ENCODE measurements at regions not wholly inside any gene's neighbourhood (a gene's known extent, or its start where the extent isn't known, plus 50 kb on each side); places are given as distances from the start of the nearest gene placed in this dataset.

GRCh38 chr10:131767716-131768115 lies 133.1 kb upstream of the PPP2R2D start:
- H3K27ac Mint-ChIP-seq (ENCODE audit: unreplicated experiment): no peak overlapping the region
- H3K27me3 Mint-ChIP-seq (ENCODE audit: unreplicated experiment): no peaks in the 10 kb centered on the region
- H3K36me3 Mint-ChIP-seq (ENCODE audit: unreplicated experiment): no peaks in the 10 kb centered on the region
- TF ChIP-seq CTCF (IDR thresholded peaks at IDR 0.05): no peak
- no peak for DNase-seq (ENCODE audit: extremely low spot score, unreplicated experiment)
- no peaks in the 10 kb centered on the region for H3K4me1 Mint-ChIP-seq (ENCODE audit: unreplicated experiment)
- no peak overlapping the region for H3K4me3 Mint-ChIP-seq (ENCODE audit: unreplicated experiment)
- H3K9me3 Mint-ChIP-seq (ENCODE audit: unreplicated experiment): peaks cover 41% of the 10 kb centered on the region

DNA sequence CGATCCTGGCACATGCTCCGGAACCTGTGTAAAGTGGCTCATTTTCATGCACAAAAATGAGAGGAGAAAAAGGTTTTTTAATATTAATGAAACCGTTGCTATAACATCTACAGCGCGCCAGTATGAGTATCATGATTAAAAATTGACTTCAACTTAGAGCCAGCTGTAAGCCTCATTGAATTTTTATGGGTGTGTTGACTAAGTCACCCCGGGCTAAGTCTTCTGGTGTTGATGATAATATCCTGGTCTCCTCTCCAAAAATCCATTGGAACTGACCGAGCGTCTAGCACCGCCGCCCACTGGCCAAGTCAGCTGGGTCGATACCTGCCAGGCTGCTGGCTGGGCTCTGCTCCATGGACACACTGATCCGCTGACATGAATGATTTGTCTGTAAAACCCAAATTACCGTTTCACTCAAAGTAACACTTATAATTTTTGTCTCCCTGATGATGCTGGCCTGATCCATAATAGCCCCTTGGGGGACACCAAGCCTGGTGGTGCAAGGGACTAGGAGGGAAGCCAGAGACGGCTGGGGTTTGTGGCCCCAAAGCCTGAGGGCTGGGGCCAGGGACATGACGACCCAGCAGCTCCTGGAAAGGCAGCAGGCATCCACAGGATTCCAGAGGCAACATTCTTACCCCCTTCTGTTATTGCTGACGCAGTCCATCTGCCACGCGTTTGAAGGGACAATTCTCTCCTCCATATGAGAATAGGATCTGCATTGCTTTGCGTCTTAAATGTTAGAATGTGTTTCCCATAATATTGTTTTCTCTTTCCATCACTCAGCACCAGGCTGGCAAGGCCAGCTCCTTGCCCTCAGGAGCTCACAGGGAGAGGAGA lies 131.0 kb upstream of the PPP2R2D start:
- no peak for DNase-seq (ENCODE audit: extremely low spot score, unreplicated experiment)
- H3K9me3 Mint-ChIP-seq (ENCODE audit: unreplicated experiment): peaks cover 37% of the 10 kb centered on the region
- no peak for TF ChIP-seq CTCF (IDR thresholded peaks at IDR 0.05)
- H3K27me3 Mint-ChIP-seq (ENCODE audit: unreplicated experiment): no peaks in the 10 kb centered on the region
- no peak overlapping the region for H3K27ac Mint-ChIP-seq (ENCODE audit: unreplicated experiment)
- no peaks in the 10 kb centered on the region for H3K36me3 Mint-ChIP-seq (ENCODE audit: unreplicated experiment)
- H3K4me1 Mint-ChIP-seq (ENCODE audit: unreplicated experiment): no peaks in the 10 kb centered on the region
- no peak overlapping the region for H3K4me3 Mint-ChIP-seq (ENCODE audit: unreplicated experiment)

GRCh38 chr10:131770946-131771633 lies 129.7 kb upstream of the PPP2R2D start:
- no peak overlapping the region for H3K4me3 Mint-ChIP-seq (ENCODE audit: unreplicated experiment)
- peaks cover 33% of the 10 kb centered on the region for H3K9me3 Mint-ChIP-seq (ENCODE audit: unreplicated experiment)
- H3K27me3 Mint-ChIP-seq (ENCODE audit: unreplicated experiment): no peaks in the 10 kb centered on the region
- no peak overlapping the region for H3K27ac Mint-ChIP-seq (ENCODE audit: unreplicated experiment)
- peaks cover 2% of the 10 kb centered on the region for H3K36me3 Mint-ChIP-seq (ENCODE audit: unreplicated experiment)
- no peaks in the 10 kb centered on the region for H3K4me1 Mint-ChIP-seq (ENCODE audit: unreplicated experiment)
- no peak for TF ChIP-seq CTCF (IDR thresholded peaks at IDR 0.05)
- DNase-seq (ENCODE audit: extremely low spot score, unreplicated experiment): no peak

GRCh38 chr10:131771634-131772358 lies 129.0 kb upstream of the PPP2R2D start:
- Mint-ChIP-seq H3K27ac (ENCODE audit: unreplicated experiment) (no peak overlapping the region), H3K27me3 (ENCODE audit: unreplicated experiment) (no peaks in the 10 kb centered on the region), H3K4me3 (ENCODE audit: unreplicated experiment) (no peak overlapping the region), H3K36me3 (ENCODE audit: unreplicated experiment) (peaks cover 2% of the 10 kb centered on the region), H3K9me3 (ENCODE audit: unreplicated experiment) (peaks cover 40% of the 10 kb centered on the region), H3K4me1 (ENCODE audit: unreplicated experiment) (no peaks in the 10 kb centered on the region)
- no peak for TF ChIP-seq CTCF (IDR thresholded peaks at IDR 0.05)
- no peak for DNase-seq (ENCODE audit: extremely low spot score, unreplicated experiment)

- no peaks in the 10 kb centered on the region for H3K27me3 Mint-ChIP-seq (ENCODE audit: unreplicated experiment)
- no peaks in the 10 kb centered on the region for H3K4me1 Mint-ChIP-seq (ENCODE audit: unreplicated experiment)
- H3K27ac Mint-ChIP-seq (ENCODE audit: unreplicated experiment): no peak overlapping the region
- peaks cover 44% of the 10 kb centered on the region for H3K9me3 Mint-ChIP-seq (ENCODE audit: unreplicated experiment)
- H3K36me3 Mint-ChIP-seq (ENCODE audit: unreplicated experiment): peaks cover 2% of the 10 kb centered on the region
- no peak for TF ChIP-seq CTCF (IDR thresholded peaks at IDR 0.05)
- no peak for DNase-seq (ENCODE audit: extremely low spot score, unreplicated experiment)
- H3K4me3 Mint-ChIP-seq (ENCODE audit: unreplicated experiment): no peak overlapping the region
Observed at GRCh38 chr10:131772441-131772840, 128.4 kb upstream of the PPP2R2D start.

Measured in osteocyte (in vitro differentiated cells).